ENCODE measurements at regions not wholly inside any gene's neighbourhood (a gene's known extent, or its start where the extent isn't known, plus 50 kb on each side); places are given as distances from the start of the nearest gene placed in this dataset.

- no peak for TF ChIP-seq ZHX1 (CRISPR knock-in tag; IDR thresholded peaks at IDR 0.05; ENCODE audit: low read depth)
- TF ChIP-seq ZNF354B (CRISPR knock-in tag; IDR thresholded peaks at IDR 0.05) = no peak
- no peak for TF ChIP-seq RFX5 (IDR thresholded peaks at IDR 0.05; ENCODE audit: low read depth, low read length)
- TF ChIP-seq DZIP1 (CRISPR knock-in tag; IDR thresholded peaks at IDR 0.05) = no peak
- TF ChIP-seq DNMT3B (CRISPR knock-in tag; conservative IDR thresholded peaks at IDR 0.05) = no peak
These were observed 82.6 kb upstream of the GYPA start (continued) for GRCh38 chr4:144223149-144223548.

- no peak for FAIRE-seq
- no TSS peak for BruUV-seq (replicated peaks)
- no peaks in the 10 kb centered on the region for H3K27me3 ChIP-seq (ENCODE audit: control insufficient read depth in 1 of 2, insufficient read depth in 2 of 2, low read length in 2 of 2)
- TF ChIP-seq MTERF4 (CRISPR knock-in tag; IDR thresholded peaks at IDR 0.05) (no peak), CAMTA2 (CRISPR knock-in tag; IDR thresholded peaks at IDR 0.05; ENCODE audit: borderline replicate concordance) (no peak), NFAT5 (CRISPR knock-in tag; IDR thresholded peaks at IDR 0.05) (no peak), MIER2 (CRISPR knock-in tag; IDR thresholded peaks at IDR 0.05) (no peak)
- DNase-seq (ENCODE audit: low spot score) = no peak
- no peak overlapping the region for H3K4me3 ChIP-seq (replicated peaks in 1 of 3; ENCODE audit: insufficient read depth in 1 of 3, low read depth in 2 of 3, low read length in 3 of 3)
- no peak overlapping the region for H2AFZ ChIP-seq (ENCODE audit: low read length)
- no peak overlapping the region for H3K9ac ChIP-seq (ENCODE audit: insufficient read depth, low read depth, low read length)
- no peaks in the 10 kb centered on the region for H3K9me3 ChIP-seq (ENCODE audit: low read length)
- no peaks in the 10 kb centered on the region for H3K79me2 ChIP-seq (ENCODE audit: insufficient read depth, low read length)
- H3K4me1 ChIP-seq (ENCODE audit: insufficient read depth, low read length) = no peaks in the 10 kb centered on the region
- H3K4me2 ChIP-seq (ENCODE audit: low read depth, low read length) = no peak overlapping the region
- no peaks in the 10 kb centered on the region for H4K20me1 ChIP-seq (ENCODE audit: insufficient read depth, low read length)
- H3K36me3 ChIP-seq (replicated peaks in 1 of 2; ENCODE audit: control insufficient read depth in 1 of 2, insufficient read depth in 2 of 2, low read length in 2 of 2) = no peaks in the 10 kb centered on the region
- intact Hi-C loops (cut with micrococcal nuclease; ENCODE audit: unreplicated experiment) = no loop called here
- H3K27ac ChIP-seq (ENCODE audit: extremely low read length, insufficient read depth, low read length) = no peak overlapping the region
- no peak for ATAC-seq
- ChIA-PET CTCF (ENCODE audit: low intra/inter-chr PET ratio, low total read pairs) (no interaction called here), POLR2A (no interaction called here)
- in situ Hi-C loops (cut with HindIII; ENCODE audit: extremely low pct_ligation_motif_present, low pct_unique_long_range_greater_than_20kb) = no loop called here
- WGBS (ENCODE audit: low lambda C conversion rate) = 2% methylated on average over 2 of the region's 2 CpGs
These were observed 83.1 kb upstream of the GYPA start for GRCh38 chr4:144223661-144224060.
